ENCODE measurements at regions not wholly inside any gene's neighbourhood (a gene's known extent, or its start where the extent isn't known, plus 50 kb on each side); places are given as distances from the start of the nearest gene placed in this dataset.

DNA sequence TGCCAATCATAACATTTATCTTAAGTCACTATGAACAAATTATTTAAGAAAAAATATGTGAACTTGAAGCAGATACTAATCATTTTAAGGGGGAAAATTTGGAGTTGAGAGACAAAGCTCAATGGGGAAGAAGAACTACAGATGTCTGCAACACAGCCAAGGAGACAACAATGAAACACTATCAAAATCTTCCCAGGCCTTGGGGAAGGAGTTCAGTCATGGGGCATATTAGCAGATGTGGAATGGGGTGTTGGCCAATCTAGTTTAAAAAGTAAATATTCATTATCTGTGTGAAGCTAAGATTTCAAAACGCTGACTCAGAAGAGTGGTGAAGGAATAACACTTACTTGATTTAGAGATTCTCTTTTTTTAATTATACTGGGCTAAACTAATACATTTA, 671.6 kb upstream of the ZP4 start:
- peak; percentile 52 to 55 for DNase-seq (ENCODE audit: low read depth in 2 of 2)

DNA sequence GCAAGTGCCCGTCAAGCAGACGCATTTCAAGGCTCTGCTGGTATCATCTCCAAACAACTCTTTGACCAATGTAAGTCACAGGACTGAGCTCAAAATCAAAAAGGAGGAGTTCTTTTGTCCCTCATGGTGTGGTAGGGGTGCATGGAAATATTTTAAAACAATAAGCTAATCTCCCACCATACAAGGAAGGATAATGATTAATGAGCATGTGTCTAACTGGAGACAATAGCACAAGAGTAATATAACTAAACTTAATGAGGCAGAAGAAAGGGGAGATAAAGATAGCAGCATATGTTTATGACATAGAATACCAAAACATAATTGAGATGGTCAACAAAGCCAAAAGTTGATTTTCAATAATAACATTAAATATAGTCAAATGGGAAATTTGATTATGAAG, 668.0 kb upstream of the ZP4 start:
- no peak for DNase-seq (ENCODE audit: low read depth in 2 of 2)

DNA sequence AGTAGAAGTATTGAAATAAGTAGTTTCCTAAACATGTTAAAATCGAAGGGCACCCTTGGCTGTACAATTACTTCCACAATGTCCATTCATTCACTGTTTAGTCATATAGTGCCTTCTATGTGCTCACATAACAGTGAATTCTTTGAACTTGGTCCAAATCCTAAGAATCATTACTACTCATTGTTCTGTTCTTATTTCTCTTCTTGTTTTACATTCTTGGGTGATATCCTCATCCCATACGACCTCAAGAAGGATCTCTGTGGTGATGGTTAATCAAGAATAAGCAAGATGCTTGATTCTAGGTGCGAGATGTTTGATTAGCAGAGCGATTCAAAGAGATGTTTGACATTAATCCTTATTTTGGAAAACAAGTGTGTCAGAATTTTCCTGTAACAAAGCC, 667.4 kb upstream of the ZP4 start:
- peak; percentile 38 to 63 for DNase-seq (ENCODE audit: low read depth in 2 of 2)

DNA sequence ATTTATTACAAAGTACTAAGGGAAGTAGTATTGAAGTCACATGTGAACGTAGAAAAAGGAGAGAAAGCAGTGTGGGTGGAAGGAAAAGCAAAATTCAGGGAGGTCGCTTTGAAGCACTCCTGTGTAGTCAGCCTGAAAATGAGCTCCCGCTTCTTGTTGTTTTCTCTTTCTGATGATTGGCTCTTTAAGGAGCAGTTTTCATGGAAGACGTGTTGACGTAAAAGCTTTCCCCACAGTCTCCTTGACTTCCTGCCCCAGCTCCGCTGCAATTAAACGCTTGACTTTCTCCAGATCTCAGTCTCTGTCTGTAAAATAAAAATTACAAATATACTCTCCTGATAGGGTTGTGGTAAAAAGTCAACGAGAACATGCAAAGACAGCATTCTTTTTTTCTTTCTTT, 661.5 kb upstream of the ZP4 start:
- no peak for DNase-seq (ENCODE audit: low read depth in 2 of 2)

DNA sequence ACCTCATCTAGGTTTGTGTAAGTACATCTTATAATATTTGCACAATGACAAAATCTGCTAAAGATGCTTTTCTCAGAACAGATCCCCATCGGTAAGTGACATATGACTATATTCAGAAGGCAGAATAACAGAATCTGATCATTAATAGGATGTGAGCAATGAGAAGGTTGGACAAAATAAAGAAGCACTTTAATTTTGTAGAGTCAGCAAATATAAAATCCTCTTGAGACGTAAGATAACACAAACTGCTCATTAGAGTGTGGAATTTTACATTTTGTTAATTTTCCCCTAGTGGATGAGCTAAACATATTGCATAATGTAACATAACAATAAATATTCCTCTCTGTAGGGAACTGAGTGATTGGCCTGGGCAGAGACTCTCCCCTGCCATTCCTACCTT, 658.4 kb upstream of the ZP4 start:
- DNase-seq (ENCODE audit: low read depth in 2 of 2), result no peak

DNA sequence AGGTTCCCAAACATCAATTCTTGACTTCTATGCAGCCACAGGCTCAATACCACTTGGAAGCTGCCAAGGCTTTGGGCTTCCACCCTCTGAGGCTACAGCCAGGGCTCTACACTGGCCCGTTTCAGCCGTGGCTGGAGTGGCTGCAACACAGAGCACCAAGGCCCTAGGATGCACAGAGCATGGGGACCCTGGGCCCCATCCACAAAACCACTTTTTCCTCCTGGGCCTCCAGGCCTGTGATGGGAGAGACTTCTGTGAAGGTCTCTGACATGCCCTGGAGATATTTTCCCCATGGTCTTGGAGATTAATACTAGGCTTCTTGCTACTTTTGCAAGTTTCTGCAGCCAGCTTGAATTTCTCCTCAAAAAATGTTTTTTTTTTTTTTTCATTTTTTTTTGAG, 655.4 kb upstream of the ZP4 start:
- no peak for DNase-seq (ENCODE audit: low read depth in 2 of 2)

DNA sequence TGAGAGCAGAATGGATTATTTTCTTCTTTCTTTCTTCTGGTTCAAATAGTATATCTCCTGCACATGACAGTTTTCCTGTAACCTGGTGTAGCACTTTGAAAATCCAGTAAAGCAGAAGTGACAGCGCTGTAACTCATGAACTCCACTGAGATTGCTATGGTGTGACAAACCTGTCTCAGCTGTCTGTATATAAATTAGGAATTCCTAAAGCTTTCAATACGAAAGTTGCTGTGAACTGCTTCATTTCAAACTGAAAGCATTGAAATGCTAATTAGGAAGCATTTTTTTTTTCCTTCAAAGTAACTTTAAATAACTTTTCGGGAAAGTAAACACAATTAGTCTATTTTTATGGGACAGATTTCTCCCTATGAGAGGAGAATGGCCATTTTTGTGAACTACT, 646.9 kb upstream of the ZP4 start:
- DNase-seq (ENCODE audit: low read depth in 2 of 2), result no peak

DNA sequence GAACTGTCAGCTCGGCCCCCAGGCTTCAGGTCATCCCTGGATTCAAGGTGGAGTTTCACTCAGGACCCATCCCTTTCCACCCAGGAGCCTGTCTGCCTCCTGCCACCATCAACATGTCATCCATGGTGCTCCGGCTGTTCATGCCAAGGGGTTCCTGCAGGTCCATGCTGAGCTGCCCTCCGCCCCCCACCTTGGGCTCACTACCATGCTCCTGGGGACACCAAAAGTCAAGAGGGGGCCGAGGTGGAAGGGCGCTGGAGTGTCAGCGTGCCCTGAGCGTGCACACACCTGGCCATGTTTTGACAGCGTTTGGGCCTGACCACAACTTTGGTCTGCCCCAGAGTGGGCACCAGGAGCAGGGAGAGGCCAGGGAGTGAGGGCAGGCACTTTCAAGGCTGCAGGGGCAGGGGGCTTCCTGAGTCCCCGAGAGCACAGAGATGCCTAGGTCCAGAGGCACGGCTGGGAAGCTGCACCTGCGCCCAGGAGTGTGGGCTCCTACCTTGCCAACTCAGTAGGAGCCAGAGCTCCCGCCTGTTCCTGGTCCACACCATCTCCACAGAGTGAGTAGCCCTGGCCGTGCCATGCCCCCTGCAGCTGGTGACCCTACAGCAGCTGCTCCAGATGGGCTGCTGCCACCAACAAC, 639.6 kb upstream of the ZP4 start:
- DNase-seq (ENCODE audit: low read depth in 2 of 2), result no peak

DNA sequence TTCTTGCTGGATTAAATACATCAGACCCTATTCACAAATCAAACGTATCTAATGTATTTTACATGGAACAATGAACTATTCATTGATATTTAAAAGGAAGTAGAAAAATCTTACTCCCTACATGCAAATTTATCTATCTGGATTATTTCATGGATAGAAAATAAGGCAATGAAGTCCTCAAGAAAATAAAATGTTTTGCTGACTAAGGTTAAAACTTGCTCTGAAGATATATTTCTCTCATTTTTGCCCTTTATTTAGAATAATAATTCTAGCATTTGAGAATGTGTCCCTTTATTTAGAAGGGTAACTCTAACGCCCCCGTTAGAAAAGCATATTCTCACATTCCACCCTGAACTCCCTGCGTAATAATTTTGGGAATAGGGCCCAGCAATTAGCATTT, 627.0 kb upstream of the ZP4 start:
- DNase-seq (ENCODE audit: low read depth in 2 of 2), result no peak

DNA sequence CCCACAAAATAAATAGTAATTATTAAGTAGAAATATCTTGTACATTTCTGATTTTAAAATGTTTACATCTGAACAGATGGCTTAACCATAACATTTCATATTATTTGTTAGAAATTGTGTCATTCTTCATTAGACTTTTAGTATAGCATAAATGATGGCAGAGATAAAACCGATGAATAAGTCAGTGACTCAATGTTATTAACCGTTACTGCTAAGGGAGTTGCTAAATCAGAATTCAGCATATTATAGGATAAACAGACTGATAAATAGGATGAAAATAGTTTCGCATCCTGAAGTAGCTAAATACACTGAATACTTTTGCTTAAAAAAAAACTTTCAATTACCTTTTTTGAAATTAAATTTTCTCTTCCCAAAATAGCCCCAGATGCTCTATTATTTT, 610.6 kb upstream of the ZP4 start:
- no peak for DNase-seq (ENCODE audit: low read depth in 2 of 2)

DNA sequence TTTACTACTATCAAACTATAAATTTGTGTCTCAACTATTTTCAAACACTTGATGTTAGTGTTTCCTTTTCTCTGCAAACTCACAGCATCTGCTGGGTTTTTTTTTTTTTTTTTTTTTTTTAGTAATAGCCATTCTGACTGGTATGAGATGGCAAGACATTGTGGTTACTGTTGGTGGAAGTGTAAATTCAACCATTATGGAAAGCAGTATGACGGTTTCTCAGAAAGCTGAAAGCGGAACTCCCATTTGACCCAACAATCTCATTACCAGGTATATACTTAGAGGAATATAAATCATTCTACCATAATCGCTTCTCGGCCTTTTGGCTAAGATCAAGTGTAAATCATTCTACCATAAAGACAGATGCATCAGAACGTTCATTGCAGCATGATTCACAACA, 608.3 kb upstream of the ZP4 start:
- DNase-seq (ENCODE audit: low read depth in 2 of 2), result no peak

DNA sequence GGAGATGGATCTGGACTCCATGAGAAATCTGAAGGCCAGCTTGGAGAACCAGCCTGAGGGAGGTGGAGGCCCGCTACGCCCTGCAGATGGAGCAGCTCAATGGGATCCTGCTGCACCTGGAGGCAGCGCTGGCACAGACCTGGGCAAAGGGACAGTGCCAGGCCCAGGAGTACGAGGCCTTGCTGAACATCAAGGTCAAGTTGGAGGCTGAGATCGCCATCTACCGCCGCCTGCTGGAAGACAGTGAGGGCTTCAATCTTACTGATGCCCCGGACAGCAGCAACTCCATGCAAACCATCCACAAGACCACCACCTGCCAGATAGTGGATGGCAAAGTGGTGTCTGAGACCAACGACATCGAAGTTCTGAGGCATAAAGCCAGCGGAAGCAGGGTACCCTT, 601.5 kb upstream of the ZP4 start:
- no peak for DNase-seq (ENCODE audit: low read depth in 2 of 2)

DNA sequence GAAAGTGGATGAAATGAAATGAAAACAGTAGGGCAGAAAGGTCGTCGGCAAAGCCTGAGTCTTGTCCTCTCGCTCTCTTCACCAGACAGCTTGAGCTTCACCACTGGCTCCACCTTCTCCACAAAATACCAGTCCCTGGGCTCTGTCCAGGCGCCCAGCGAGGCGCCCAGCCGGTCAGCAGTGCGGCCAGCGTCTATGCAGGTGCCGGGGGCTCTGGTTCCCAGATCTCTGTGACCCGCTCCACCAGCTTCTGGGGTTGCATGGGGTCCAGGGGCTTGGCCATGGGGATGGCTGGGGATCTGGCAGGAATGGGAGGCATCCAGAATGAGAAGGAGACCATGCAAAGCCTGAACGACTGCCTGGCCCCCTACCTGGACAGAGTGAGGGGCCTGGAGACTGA, 600.5 kb upstream of the ZP4 start:
- DNase-seq (ENCODE audit: low read depth in 2 of 2), result no peak

DNA sequence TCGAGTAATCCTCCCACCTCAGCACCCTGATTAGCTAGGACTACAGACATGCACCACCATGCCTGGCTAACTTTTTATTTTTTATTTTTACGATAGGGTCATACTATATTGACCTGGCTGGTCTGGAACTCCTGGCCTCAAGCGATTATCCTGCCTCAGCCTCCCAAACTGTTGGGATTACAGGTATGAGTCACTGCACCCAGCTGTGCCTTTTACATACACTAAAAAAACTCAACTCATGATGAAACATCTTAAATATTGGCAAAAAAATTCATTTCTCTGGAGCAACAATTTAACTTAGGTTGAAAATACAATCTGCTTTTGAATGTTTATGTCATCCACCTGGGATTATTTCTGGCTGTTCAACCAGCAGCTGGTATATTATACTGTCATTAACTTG, 598.3 kb upstream of the ZP4 start:
- DNase-seq (ENCODE audit: low read depth in 2 of 2), result no peak

DNA sequence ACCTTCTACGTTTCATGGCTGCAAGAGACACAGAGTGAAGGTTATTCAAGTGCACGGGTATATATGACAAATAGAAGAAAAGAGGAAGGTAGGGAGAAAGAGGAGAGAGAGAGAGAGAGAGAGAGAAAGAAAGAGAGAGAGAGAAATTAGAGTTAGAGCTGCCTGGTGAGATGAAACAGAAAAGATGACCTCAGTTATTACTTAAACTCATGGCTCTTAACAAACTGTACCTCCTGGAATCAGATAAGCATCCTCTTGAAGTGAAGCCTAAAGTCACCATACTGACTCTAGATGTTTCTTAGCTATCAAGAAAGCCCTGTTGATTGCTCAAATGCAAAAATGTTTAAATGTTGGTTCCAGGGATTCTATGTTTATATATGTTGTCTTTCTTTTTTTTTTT, 597.7 kb upstream of the ZP4 start:
- DNase-seq (ENCODE audit: low read depth in 2 of 2), result no peak

DNA sequence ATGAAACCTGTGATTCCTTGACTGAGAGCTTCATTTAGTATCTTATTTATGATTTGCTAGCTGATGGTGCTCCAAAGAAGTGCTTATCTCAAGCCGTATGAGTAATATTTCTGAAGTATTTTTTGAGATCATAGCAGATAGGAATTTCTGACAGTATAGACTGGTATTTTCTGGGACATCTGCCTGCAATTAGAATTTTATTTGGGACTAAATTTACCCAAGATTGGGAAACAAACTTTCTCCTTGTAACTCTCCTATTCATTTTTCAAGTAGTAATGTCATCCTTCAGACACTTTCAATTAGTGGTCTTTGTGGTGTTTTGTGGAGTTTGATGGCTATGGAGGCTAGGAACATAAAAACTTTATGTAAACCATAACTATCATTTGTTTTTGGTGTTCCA, 597.2 kb upstream of the ZP4 start:
- peak; percentile 60 to 62 for DNase-seq (ENCODE audit: low read depth in 2 of 2)

DNA sequence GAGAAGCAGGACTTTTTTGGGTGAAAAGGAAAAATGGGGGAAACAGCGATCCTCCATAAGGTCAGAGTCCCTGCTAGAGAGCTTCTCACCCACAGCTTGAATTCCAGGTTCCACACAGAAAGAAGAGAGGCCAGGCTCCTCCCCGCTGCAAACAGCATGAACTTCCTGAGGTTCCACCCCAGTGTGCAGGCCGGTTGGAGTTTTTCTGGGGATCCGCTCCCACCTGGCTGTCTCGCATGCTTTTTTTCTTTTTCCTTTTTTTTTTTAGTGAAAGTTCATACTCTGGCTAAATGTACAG, 595.1 kb upstream of the ZP4 start:
- DNase-seq (ENCODE audit: low read depth in 2 of 2), result no peak

DNA sequence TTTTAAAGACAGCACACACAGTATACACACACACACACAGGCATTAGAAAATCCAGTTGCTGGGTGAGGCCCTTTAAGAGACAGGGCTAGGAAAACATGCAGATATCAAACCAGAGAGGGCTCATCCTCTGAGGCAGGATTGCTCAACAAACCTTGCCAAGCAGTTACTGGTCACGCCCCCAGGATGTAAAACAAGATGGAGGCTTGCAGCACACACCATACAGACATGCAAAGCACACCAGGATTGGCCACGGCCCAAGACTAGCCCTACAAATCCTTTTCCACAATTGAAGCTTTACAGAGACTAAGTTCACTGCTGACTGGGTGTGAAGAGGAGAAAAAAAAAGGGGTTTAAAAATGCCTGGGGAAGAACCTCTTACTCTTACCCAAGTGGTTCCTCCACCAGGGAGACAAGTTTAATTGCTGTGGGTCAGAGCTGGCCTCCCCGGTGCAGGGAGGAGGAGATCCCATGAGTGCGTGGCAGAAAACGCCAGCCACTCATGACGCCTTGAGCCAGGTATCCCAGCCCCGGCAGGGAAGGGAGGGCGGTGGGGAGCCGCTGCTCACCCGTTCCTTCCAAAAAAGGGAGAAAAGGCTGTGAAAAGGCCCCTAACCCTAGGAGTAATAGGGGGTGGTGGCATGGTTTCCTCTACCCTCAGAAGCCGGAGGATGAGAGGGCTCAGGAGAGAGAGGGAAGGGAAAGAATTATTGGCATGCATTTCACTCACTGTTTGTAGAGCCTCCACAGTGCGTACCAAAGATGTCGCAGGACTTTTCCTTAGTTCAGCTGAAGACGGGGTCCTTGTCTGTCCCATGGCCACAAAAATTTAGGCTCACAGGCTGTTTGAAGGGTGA, 594.6 kb upstream of the ZP4 start:
- peak; percentile 48 for DNase-seq (ENCODE audit: low read depth in 2 of 2)

DNA sequence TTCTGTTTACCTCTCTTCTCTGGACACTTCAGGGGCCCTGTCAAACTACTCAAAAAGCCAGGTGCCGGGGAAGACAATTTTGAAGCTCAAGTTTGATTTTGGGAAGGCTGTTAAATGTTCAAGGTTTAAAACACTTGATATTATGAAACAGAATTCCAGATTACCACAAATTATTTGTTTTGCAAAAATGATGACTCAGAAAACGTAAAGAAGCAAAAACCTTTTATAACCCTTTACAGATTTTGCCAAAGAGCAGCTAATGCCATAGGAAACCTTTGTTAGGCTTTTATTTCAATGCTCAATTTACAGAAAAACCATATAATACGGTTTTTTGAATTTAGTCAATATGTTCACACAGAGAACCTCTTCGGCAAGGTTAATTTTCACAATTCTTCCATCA, 593.4 kb upstream of the ZP4 start:
- DNase-seq (ENCODE audit: low read depth in 2 of 2), result no peak

DNA sequence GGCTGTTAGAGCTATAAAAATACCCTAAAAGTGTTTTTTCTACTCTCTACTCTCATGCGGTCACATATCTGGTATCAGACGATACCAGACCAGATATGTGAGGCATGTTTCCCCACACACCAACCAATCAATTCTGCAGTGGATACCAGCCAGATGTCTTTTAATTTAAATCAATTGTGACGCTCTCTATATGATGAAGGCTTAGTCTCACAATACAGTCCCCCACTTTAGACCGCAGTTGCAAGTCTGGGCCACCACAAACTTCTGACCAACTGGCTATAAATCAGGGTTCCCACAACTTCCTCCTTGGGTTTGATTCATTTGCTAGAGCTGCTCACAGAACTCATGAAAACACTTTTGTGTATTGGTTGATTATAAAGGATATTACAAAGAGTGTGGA, 586.1 kb upstream of the ZP4 start:
- no peak for DNase-seq (ENCODE audit: low read depth in 2 of 2)

DNA sequence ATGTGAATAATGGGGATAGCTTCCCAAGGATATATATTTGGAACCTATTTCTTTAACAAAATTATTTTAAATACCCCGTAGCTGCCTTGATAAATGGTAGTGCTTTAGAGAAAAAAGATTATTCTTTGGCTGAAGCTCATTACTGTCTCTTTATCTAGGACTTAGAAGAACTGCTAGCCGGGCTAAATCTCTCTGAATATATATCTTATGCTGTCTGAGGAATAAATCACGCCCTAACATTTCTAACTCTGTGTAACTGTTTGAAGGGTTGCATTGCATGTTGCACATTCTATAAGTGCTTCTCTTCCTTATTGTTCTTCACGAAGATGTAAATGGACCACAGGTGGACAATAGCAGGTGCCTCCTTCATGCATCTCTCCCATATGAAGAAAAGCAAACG, 585.0 kb upstream of the ZP4 start:
- DNase-seq (ENCODE audit: low read depth in 2 of 2), result no peak

DNA sequence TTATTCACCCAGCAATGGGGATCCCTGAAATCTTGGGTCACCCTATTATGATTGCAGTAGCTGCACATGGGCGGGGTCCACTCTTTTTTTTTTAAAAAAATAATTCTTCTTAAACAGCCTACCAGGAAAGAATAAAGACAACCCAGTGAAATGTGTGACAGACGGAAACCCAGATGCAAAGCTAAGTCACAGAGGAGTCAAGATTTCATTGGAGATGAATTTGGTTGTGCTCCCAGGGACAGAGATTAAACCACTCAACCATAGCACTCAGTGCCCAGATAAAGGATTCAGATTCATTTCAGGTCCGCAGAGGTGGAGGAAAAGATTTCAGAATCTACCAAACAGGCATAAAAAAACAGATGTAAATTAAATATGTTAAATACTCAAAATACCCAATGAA, 583.5 kb upstream of the ZP4 start:
- DNase-seq (ENCODE audit: low read depth in 2 of 2), result no peak

DNA sequence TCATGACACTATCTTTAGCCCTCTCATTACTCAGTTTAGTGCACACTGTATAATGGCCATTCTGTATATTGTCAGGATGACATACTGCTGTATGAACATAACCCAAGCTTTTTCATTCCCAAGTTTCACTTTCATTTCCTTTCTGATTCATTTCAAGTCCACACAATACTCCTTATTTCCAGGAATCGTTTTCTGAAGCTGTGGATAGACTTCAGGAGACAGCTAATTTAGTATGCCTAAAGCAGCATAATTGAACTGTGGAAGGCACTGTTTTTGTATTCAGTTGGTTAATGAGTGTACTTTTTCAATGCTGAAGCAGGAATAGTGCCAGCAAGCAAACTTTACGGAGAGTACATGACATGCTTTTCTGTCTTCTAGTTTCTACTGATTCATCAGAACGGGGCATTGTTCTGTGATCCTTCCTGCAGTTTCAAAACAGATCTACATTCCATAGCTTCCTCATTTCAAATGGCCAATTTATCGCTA, 578.5 kb upstream of the ZP4 start:
- no peak for DNase-seq (ENCODE audit: low read depth in 2 of 2)

DNA sequence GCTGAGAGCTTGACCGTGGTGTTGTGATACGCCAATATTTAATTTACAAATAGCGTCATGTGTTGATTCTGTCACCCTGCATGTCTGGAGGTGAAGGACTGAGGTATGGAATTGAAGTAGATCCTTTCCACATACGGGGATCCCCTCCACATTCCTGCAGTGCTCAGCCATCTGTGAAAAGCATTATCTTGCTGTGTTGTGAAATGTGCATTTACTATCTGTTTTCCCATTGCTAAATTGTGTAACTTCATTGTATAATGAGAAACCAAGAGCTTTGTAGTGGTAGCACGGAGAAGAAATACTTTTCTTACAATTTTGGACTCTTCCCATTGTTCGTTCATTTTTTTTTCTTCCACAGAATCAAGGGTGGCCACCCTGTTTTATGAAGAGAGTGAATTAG, 577.3 kb upstream of the ZP4 start:
- DNase-seq (ENCODE audit: low read depth in 2 of 2), result no peak

All from fibroblast of skin of left biceps (primary cell).